ENCODE measurements at regions not wholly inside any gene's neighbourhood (a gene's known extent, or its start where the extent isn't known, plus 50 kb on each side); places are given as distances from the start of the nearest gene placed in this dataset.

DNA sequence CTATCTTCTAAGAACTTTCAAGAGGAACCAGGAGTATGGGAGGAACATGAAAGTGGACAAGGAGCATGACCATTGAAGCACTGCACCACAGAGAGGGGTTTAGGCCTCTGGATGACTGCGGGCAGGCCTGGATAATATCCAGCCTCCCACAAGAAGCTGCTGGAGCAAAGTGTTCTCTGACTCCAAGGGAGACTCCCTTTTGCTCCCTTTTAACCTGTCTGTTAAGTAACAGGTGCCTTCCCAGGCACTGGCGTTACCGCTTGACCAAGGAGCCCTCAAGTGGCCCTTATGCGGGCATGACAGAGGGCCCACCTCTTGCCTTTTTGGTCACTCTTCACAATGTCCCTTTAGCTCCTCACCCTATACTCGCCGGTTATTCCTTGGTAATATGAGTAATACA is 666.2 kb downstream of the SLITRK6 start:
- no peak for TF ChIP-seq POLR2A (IDR thresholded peaks at IDR 0.05)
- TF ChIP-seq, protein P1, sequence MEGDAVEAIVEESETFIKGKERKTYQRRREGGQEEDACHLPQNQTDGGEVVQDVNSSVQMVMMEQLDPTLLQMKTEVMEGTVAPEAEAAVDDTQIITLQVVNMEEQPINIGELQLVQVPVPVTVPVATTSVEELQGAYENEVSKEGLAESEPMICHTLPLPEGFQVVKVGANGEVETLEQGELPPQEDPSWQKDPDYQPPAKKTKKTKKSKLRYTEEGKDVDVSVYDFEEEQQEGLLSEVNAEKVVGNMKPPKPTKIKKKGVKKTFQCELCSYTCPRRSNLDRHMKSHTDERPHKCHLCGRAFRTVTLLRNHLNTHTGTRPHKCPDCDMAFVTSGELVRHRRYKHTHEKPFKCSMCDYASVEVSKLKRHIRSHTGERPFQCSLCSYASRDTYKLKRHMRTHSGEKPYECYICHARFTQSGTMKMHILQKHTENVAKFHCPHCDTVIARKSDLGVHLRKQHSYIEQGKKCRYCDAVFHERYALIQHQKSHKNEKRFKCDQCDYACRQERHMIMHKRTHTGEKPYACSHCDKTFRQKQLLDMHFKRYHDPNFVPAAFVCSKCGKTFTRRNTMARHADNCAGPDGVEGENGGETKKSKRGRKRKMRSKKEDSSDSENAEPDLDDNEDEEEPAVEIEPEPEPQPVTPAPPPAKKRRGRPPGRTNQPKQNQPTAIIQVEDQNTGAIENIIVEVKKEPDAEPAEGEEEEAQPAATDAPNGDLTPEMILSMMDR (IDR thresholded peaks at IDR 0.05 in 8 of 11, conservative IDR thresholded peaks at IDR 0.05 in 3 of 11) = no peak
